BLaER1 (cell line): ENCODE measurements at regions not wholly inside any gene's neighbourhood (a gene's known extent, or its start where the extent isn't known, plus 50 kb on each side); places are given as distances from the start of the nearest gene placed in this dataset.
"Not testable (repeated sequence)": the region's sequence is repeated elsewhere in the genome, so short reads cannot be mapped to it uniquely, and the experiment has no call there.

Experiments used
- H3K27ac ChIP-seq: shearing (Covaris generic); formaldehyde crosslinking; 2 replicates; pipeline ENCODE4 v1.8.1; 2022
- H3K27me3 ChIP-seq: shearing (Covaris generic); formaldehyde crosslinking; 2 replicates; pipeline ENCODE4 v1.8.1; 2022
- H3K36me3 ChIP-seq: shearing (Covaris generic); formaldehyde crosslinking; 2 replicates; pipeline ENCODE4 v1.8.1; 2022
- H3K4me1 ChIP-seq: shearing (Covaris generic); formaldehyde crosslinking; 2 replicates; pipeline ENCODE4 v1.8.1; 2022
- H3K4me2 ChIP-seq: shearing (Covaris generic); formaldehyde crosslinking; 2 replicates; pipeline ENCODE4 v1.8.1; 2022
- H3K4me3 ChIP-seq: shearing (Covaris generic); formaldehyde crosslinking; 2 replicates; pipeline ENCODE4 v1.8.1; 2022
- H3K9ac ChIP-seq: shearing (Covaris generic); formaldehyde crosslinking; 2 replicates; pipeline ENCODE4 v1.8.1; 2022
- H3K9me3 ChIP-seq: shearing (Covaris generic); formaldehyde crosslinking; 2 replicates; pipeline ENCODE4 v1.8.1; 2022
- H4K20me1 ChIP-seq: shearing (Covaris generic); formaldehyde crosslinking; 2 replicates; pipeline ENCODE4 v1.8.1; 2022
- Cebpa-rat ChIP-seq: shearing (Covaris generic); IDR thresholded peaks from 2 replicates; pipeline ENCODE4 v1.8.1; 2022

DNA sequence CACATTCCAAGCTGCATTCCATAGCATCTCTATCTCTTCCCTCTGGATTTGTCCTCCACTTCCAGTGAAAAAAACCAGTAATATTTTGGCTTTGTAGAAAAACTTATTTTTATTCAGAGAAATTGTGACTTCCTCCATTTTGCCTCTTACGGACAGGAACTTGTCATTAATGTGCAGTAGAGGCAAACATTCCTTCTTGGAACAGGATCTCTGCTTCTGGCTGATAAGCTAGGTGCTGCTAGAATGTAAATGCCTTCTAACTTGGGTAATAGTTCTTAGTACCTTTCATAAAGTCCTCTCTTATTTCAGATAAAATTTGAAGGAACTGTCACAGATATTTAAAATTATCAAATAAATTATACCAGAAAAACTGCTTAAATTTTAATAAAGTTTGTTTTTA is 707.8 kb downstream of the USP25 start:
- H3K27me3 ChIP-seq = no peaks in the 10 kb centered on the region

DNA sequence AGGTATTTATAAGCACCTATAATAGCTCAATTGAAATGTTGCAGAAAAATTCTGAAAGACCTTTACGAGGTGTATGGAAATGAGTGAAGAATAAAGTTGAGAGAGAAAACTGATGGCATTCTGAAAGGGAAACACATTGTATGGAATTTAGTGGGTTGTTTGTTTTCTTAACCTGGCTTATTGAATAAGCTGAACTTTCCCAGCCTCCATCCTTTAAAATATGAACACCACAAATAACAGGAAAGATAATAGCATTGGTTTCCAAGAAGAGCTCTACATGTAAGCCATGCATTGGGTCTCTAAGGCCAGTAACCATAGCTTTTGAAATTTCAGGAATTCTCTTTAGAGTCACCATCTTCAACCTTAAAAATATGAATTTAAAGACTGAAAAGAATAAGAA is 709.0 kb downstream of the USP25 start:
- Histone ChIP-seq H3K27ac (no peak overlapping the region), H3K36me3 (no peaks in the 10 kb centered on the region), H3K4me2 (no peak overlapping the region), H3K27me3 (no peaks in the 10 kb centered on the region), H3K9me3 (no peaks in the 10 kb centered on the region), H3K4me3 (no peak overlapping the region), H3K9ac (no peak overlapping the region), H4K20me1 (no peaks in the 10 kb centered on the region), H3K4me1 (no peaks in the 10 kb centered on the region)
- no peak for TF ChIP-seq Cebpa-rat

More for the DNA sequence above, 707.8 kb downstream of the USP25 start:
- H3K4me3 ChIP-seq = no peak overlapping the region
- no peak overlapping the region for H3K9ac ChIP-seq
- H3K27ac ChIP-seq = no peak overlapping the region
- no peaks in the 10 kb centered on the region for H3K36me3 ChIP-seq
- H3K4me1 ChIP-seq = no peaks in the 10 kb centered on the region
- H3K9me3 ChIP-seq = no peaks in the 10 kb centered on the region
- no peaks in the 10 kb centered on the region for H4K20me1 ChIP-seq
- no peak overlapping the region for H3K4me2 ChIP-seq
- TF ChIP-seq Cebpa-rat = no peak

DNA sequence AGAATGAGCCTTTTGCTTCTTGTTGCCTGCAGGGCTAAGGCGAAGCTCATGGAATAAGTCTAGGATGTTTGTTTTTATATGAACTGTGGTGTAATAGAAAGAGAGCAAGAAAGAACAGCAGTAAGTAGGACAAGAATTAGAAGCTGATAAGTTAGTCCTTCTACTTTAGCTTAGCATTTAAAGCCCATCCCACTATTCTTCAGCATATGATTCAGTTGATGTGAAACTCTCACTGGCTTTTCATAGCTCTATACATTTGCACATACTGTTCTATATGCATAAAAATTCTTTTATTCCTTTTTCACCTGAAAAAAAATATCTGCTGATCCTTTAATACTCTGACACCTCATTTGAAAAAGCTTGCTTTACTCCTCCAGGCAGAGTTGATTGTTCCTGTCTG is 712.0 kb downstream of the USP25 start:
- no peak overlapping the region for H3K4me3 ChIP-seq
- no peak overlapping the region for H3K27ac ChIP-seq
- no peak overlapping the region for H3K4me2 ChIP-seq
- no peaks in the 10 kb centered on the region for H4K20me1 ChIP-seq
- no peak for TF ChIP-seq Cebpa-rat
- H3K27me3 ChIP-seq = no peaks in the 10 kb centered on the region
- H3K9ac ChIP-seq = no peak overlapping the region
- H3K9me3 ChIP-seq = no peaks in the 10 kb centered on the region
- no peaks in the 10 kb centered on the region for H3K4me1 ChIP-seq
- no peaks in the 10 kb centered on the region for H3K36me3 ChIP-seq

DNA sequence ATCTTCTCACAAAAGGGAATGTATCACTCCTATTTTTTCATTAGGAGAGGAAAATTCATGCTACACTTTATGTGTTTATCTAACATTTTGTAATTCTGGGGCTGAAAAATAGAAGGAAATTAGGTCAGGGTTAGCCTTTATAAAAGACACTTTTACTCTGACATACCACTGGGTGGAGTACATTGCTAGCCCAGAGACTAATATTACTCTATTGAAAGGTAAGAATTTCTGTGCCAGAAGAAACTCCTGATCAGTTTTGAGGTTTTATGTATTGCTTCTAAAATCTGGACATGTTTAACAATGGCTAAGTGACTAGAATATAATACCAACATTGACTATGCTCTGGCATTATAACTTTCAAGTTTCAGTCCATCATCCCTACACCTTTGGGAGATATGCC is 724.6 kb downstream of the USP25 start:
- no peak for TF ChIP-seq Cebpa-rat
- H3K9me3 ChIP-seq = no peaks in the 10 kb centered on the region
- no peaks in the 10 kb centered on the region for H3K36me3 ChIP-seq
- no peak overlapping the region for H3K27ac ChIP-seq
- H4K20me1 ChIP-seq = no peaks in the 10 kb centered on the region
- H3K27me3 ChIP-seq = no peaks in the 10 kb centered on the region
- H3K9ac ChIP-seq = no peak overlapping the region
- H3K4me2 ChIP-seq = no peak overlapping the region
- no peaks in the 10 kb centered on the region for H3K4me1 ChIP-seq
- H3K4me3 ChIP-seq = no peak overlapping the region

DNA sequence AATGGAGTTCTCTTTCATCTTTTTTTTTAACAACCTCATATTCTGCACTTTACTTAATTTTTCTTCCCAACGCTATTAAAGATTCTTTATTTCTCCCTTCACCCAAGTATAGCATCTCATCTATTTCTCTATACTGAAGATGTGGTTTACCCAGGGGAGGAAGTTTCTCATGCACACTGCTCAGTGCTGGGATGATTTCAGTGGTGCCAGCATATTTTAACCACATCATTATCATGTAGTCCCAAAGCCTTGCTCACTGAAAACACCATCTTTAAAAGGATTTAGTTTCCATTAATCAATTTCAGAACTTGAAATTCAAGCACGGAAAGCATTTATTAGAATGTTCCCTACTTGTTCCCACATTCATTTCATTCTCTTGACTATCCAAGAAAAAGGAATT is 725.7 kb downstream of the USP25 start:
- H3K27me3 ChIP-seq = no peaks in the 10 kb centered on the region
- TF ChIP-seq Cebpa-rat = no peak
- no peak overlapping the region for H3K27ac ChIP-seq
- no peaks in the 10 kb centered on the region for H3K36me3 ChIP-seq
- no peaks in the 10 kb centered on the region for H4K20me1 ChIP-seq
- H3K9ac ChIP-seq = no peak overlapping the region
- no peaks in the 10 kb centered on the region for H3K4me1 ChIP-seq
- no peak overlapping the region for H3K4me3 ChIP-seq
- H3K4me2 ChIP-seq = no peak overlapping the region
- no peaks in the 10 kb centered on the region for H3K9me3 ChIP-seq

DNA sequence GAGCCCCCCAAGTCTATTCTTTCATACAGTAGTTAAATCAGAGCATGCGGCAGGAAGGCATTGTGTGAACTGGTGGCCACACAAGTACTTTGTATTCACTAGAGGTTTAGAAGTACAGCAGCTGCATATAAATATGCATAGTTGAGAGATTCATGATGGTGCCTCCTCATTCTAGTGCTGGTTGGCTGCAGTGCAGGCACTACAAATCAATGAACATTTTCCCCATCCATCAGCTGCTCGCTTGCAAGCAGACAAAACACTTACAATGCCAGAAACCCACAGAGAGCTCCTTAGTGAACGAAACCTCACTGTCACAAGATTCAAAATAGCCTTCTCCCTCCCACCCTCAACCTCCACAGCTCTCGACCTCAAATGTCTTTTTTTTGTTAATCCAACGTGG is 726.2 kb downstream of the USP25 start:
- H3K9me3 ChIP-seq = no peaks in the 10 kb centered on the region
- TF ChIP-seq Cebpa-rat = no peak
- H3K36me3 ChIP-seq = no peaks in the 10 kb centered on the region
- no peak overlapping the region for H3K9ac ChIP-seq
- no peak overlapping the region for H3K4me2 ChIP-seq
- no peak overlapping the region for H3K4me3 ChIP-seq
- no peaks in the 10 kb centered on the region for H4K20me1 ChIP-seq
- H3K27me3 ChIP-seq = no peaks in the 10 kb centered on the region
- H3K4me1 ChIP-seq = no peaks in the 10 kb centered on the region
- no peak overlapping the region for H3K27ac ChIP-seq

DNA sequence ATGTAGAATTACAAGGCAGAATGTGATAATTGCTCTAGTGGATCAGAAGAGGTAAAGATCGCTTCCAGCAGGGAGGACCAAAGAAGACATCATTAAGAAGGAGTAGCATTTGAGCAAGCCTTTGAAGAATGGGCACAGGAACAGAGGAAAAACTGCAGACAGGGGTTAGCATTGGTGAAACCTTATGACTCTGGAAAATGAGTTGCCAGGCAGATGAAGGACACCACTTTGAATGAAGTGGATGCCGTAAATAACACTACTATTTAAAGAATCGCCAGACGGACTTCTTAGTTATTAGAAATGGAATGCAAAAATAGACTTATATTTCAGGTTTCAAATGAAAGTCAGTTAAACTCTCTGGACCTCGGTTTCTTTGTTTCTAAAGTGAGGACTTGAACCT is 727.7 kb downstream of the USP25 start:
- Histone ChIP-seq H3K4me2 (no peak overlapping the region), H4K20me1 (no peaks in the 10 kb centered on the region), H3K4me3 (no peak overlapping the region), H3K9ac (no peak overlapping the region), H3K9me3 (no peaks in the 10 kb centered on the region), H3K4me1 (no peaks in the 10 kb centered on the region), H3K36me3 (no peaks in the 10 kb centered on the region), H3K27ac (no peak overlapping the region), H3K27me3 (no peaks in the 10 kb centered on the region)
- TF ChIP-seq Cebpa-rat = no peak

DNA sequence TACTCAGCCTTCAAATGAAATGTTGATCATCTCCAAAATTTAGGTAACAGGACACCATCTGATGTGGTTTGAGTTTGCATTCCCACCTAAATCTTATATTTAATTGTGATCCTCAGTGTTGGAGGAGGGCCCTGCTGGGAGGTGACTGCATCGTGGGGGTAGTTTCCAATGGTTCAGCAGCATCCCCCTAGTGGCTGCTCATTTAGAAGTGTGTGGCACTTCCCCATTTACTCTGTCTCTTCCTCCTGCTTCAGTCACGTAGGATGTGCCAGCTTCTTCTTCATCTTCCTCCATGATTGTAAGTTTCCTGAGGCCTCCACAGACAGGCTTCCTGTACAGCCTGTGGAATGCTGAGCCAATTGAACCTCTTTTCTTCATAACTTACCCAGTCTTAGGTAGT is 731.2 kb downstream of the USP25 start:
- no peaks in the 10 kb centered on the region for H3K27me3 ChIP-seq
- H3K4me1 ChIP-seq = no peaks in the 10 kb centered on the region

DNA sequence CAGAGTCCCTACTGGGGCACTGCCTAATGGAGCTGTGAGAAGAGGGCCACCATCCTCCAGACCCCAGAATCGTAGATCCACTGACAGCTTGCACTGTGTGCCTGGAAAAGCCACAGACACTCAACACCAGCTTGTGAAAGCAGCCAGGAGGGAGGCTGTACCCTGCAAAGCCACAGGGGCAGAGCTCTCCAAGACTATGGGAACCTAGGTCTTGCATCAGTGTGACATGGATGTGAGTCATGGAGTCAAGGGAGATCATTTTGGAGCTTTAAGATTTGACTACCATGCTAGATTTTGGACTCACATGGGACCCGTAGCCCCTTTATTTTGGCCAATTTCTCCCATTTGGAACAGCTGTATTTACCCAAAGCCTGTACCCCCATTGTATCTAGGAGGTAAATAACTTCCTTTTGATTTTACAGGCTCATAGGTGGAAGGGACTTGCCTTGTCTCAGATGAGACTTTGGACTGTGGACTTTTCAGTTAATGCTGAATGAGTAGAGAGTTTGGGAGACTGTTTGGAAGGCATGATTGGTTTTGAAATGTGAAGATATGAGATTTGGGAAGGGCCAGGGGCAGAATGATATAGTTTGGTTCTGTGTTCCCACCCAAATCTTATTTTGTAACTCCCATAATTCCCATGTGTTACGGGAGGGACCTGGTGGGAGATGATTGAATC is 734.6 kb downstream of the USP25 start:
- not testable (repeated sequence) for H3K4me1 ChIP-seq, H4K20me1 ChIP-seq, H3K27ac ChIP-seq, H3K9ac ChIP-seq, H3K27me3 ChIP-seq, H3K4me3 ChIP-seq, H3K36me3 ChIP-seq, H3K4me2 ChIP-seq
- H3K9me3 ChIP-seq = peaks cover 12% of the 10 kb centered on the region

More for the DNA sequence above, 731.2 kb downstream of the USP25 start:
- Histone ChIP-seq H4K20me1 (no peaks in the 10 kb centered on the region), H3K9me3 (peaks cover 12% of the 10 kb centered on the region), H3K9ac (no peak overlapping the region), H3K4me2 (no peak overlapping the region), H3K4me3 (no peak overlapping the region), H3K36me3 (no peaks in the 10 kb centered on the region), H3K27ac (no peak overlapping the region)
- TF ChIP-seq Cebpa-rat = no peak

DNA sequence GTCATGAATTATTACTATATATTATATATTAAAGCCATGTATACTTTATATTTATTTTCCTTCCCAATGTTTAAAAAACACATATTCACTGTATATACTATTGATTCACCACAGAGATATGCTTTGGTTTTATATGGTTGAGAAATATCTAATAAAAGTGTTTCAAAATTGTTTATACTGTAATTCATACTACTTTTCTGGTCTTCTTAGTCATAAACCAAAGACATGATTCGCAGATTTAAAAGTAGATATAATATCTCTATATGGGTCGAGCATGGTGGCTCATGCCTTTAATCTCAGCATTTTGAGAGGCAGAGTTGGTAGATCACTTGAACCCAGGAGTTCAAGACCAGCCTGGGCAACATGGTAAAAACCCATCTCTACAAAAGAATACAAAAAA is 738.4 kb downstream of the USP25 start:
- Histone ChIP-seq H3K9me3 (peaks cover 12% of the 10 kb centered on the region), H3K9ac (no peak overlapping the region), H4K20me1 (no peaks in the 10 kb centered on the region), H3K27me3 (no peaks in the 10 kb centered on the region), H3K4me3 (no peak overlapping the region), H3K36me3 (no peaks in the 10 kb centered on the region), H3K4me1 (no peaks in the 10 kb centered on the region), H3K4me2 (no peak overlapping the region), H3K27ac (no peak overlapping the region)
- TF ChIP-seq Cebpa-rat = no peak

DNA sequence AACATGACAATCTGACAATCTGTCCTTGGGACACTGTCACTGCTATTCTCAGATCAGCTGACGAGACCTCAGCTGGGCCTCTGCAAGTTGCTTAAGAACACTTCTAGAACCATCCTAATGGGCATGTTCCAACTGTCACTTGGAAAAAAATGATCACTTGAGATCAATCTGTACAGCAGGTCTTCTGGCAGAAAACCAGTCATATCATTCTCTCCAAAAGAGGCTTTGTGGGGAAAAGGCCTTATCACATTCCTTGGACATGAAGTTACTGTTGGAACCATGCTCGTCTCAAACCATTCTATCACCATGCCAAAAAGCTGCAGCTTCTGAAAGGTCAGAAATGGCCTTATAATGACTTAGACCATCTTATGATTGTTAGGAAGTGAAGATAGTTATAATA is 744.2 kb downstream of the USP25 start:
- Histone ChIP-seq H3K27me3 (no peaks in the 10 kb centered on the region), H3K4me2 (no peak overlapping the region), H3K4me1 (no peaks in the 10 kb centered on the region), H3K36me3 (no peaks in the 10 kb centered on the region), H3K4me3 (no peak overlapping the region), H3K9ac (no peak overlapping the region), H3K27ac (no peak overlapping the region), H3K9me3 (no peaks in the 10 kb centered on the region), H4K20me1 (no peaks in the 10 kb centered on the region)
- no peak for TF ChIP-seq Cebpa-rat
